ENCODE measurements at regions not wholly inside any gene's neighbourhood (a gene's known extent, or its start where the extent isn't known, plus 50 kb on each side); places are given as distances from the start of the nearest gene placed in this dataset.

DNA sequence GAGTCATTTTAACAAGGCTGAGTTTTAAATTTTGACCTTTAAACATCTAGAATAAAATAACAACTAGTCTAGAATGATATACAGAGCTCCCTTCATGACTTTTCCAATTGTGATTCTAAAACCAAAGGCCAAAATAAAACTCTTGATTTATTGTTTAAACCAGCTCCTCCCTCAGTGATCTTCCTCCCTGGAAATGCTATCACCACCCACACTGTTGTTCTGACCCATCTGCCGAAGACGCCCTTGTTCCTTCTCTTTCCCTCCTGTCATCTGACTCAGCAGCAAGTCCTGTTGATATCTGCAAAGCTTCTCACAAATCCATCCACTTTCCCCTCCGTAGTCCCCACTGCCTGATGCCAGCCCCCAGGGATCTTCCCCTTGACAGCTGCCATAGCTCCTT is 231.6 kb upstream of the DYNLRB2 start:
- in situ Hi-C loops (cut with HindIII; ENCODE audit: low sequenced_read_pairs), result no loop called here

DNA sequence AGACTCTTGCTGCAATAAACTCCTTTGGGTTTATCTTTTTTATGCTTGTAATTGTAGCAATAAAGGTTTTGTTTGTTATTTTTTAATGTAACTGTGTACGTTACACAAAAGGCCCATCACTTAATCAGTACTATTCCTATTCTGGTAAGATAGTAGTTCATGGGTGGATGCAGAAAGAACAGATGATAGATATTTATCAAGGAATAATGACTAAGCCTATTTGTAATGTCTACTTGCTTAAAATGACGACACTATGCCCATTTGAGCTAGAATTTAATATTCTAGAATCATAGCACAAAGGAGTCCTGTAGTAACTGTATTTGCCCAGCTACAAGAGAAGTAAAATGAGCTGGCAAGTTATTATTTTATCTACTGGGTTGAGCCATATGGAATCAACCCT is 235.4 kb upstream of the DYNLRB2 start:
- in situ Hi-C loops (cut with HindIII; ENCODE audit: low sequenced_read_pairs), result no loop called here

DNA sequence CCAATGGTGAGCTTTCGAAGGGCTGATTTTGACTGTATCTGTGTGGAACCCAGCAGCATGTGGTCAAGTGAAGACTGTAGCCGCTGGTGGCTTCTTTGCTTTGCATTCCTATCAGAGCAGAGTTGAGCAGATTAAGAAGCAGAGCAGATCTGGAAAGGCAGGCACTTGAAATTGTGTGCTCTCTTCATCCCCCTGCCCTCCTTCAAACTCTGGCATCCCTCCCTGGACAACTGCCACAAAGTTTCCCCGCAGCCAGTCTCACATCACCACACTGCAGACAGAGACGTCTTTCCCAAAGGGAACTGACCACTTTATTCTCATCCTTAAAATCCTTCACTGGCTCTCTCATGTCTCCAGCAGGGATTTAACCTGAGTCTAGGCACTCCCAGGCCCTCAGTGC is 237.1 kb upstream of the DYNLRB2 start:
- in situ Hi-C loops (cut with HindIII; ENCODE audit: low sequenced_read_pairs), result no loop called here

DNA sequence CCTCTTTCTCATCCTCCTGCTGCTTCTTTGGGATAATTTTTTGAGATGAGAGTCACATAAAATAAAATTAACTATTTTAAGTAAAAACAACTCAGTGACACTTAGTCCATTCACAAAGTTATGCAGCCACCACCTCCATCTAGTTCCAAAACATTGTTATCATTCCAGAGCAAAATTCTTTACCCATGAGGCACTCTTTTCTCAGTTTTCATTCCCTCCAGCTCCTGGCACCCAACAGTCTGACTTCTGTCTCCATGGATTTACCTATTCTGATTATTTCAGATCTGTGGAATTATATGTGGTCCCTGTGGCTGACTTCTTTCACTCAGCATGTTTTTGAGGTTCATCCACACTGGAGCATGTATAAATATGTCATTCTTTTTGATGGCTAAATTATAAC is 239.9 kb upstream of the DYNLRB2 start:
- in situ Hi-C loops (cut with HindIII; ENCODE audit: low sequenced_read_pairs), result no loop called here

DNA sequence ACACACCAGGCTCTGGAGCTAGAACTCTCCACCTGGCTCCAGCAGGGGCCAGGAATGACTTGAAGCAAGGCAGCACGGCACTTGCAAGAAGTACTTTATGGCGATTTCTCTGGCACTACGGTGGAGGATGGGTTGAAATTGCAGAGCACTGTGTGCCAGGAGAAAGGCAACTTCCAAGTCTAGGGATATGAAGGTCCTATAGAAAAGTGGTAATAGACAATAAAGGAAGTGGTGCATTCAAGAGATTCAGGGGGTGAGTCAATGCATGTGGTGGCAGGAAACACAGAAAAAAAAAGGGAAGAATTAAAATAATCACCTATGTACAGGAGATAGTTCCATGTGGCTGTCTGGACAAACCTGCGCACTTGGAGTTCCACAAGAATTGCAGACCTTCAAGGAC is 240.3 kb upstream of the DYNLRB2 start:
- in situ Hi-C loops (cut with HindIII; ENCODE audit: low sequenced_read_pairs), result no loop called here

DNA sequence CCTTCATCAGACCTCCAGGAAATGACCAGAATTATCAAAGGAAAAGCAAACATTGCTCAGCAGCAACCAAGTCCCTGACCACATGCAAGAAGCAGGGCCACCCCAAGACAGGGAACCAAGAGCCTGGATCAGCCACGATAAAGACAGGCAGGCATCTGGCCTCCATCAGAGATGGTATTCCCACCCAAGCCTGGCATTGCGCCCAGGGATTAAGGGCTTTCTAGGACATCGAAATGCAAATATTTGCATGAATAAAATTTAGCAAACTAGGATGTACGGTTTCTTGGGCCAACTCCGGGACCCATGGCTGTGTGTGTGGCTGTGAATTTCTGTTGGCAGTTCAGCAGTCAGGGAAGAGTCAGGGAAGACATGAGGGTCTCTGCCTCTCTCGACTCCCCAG is 241.4 kb upstream of the DYNLRB2 start:
- in situ Hi-C loops (cut with HindIII; ENCODE audit: low sequenced_read_pairs), result no loop called here

DNA sequence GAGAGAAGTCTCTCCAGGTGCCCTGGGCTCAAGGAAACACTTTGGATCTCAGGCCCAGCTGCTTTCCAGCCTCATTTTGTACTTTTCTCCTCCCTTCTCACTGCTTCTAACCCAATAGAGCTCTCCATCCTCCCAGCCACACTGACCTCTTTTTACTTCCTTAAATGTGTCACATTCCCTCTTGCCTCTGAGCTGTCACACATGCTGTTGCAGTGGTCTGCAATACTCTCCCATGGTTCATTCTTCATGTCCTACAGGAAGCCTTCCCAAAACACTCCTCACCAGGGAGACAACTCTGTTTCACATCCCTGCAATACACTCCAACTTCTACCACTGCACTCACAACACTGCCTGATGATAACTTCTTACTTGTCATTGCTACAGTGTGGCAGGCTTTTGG is 242.1 kb upstream of the DYNLRB2 start:
- in situ Hi-C loops (cut with HindIII; ENCODE audit: low sequenced_read_pairs), result no loop called here

DNA sequence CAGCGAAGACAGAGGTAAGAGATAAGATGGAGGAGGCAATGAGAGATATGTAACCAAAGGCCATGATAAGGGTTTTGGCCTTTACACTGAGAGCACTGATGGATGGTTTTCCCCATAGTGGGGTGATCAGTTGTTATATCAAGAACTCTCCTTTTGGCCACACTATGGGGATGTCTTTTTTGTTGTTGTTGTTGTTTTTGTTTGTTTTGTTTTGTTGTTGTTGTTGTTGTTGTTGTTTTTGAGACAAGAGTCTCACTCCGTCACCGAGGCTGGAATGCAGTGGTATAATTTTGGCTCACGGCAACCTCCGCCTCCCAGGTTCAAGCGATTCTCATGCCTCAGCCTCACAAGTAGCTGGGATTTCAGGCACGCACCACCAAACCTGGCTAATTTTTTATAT is 244.8 kb upstream of the DYNLRB2 start:
- in situ Hi-C loops (cut with HindIII; ENCODE audit: low sequenced_read_pairs), result no loop called here

DNA sequence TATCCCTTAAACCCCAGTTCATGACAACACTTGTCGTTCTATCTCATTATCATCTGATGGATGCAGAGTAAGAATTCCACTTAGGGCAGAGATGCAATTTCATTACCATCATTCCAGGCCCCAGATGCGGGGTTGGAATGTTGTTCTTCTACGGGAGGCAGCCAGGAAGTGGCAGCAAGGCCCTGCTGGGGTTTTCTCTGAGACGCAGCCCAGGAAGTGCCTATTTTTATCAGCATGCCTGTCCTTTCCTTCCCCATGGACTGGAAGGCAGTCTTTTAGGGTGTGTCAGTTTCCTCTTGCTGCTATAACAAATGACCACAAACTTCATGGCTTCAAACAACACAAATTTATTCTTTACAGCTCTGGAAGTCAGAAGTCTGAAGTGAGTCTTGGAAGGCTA is 246.6 kb upstream of the DYNLRB2 start:
- in situ Hi-C loops (cut with HindIII; ENCODE audit: low sequenced_read_pairs), result no loop called here

DNA sequence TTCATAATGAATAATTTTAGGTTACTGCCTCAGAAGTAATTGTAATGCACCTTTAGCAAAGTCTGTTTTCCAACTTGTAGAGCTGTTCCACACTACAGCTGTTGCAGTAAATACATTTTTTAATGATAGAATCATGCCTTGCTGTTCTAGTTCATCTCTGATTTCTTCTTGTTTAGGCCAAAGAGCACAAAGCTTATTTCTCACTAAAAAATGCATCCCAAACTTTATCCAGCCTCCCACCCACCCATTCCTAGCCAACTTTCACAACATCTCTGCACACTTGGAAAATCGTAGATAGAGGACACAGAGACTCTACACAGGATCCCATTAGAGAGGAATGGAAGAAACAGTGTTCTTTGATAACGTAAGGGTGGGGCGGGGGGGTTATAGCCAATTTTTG is 252.2 kb upstream of the DYNLRB2 start:
- in situ Hi-C loops (cut with HindIII; ENCODE audit: low sequenced_read_pairs), result no loop called here

DNA sequence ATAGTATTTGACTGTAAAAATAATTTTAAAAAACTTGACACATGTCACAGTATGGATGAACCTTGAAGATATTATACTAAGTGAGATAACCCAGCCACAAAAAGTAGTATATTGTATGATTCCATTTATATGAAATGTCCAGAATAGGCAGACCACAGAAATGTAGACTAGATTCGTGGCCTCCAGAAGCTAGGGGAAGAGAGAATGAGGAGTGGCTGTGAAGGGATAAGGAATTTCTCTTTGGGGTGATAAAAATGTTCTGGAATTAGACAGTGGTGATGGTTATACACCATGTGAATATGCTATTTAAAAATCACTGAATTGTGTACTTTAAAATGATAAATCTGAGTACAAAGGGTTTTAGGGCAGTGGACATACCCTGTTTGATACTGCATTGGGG is 253.1 kb upstream of the DYNLRB2 start:
- in situ Hi-C loops (cut with HindIII; ENCODE audit: low sequenced_read_pairs), result no loop called here

DNA sequence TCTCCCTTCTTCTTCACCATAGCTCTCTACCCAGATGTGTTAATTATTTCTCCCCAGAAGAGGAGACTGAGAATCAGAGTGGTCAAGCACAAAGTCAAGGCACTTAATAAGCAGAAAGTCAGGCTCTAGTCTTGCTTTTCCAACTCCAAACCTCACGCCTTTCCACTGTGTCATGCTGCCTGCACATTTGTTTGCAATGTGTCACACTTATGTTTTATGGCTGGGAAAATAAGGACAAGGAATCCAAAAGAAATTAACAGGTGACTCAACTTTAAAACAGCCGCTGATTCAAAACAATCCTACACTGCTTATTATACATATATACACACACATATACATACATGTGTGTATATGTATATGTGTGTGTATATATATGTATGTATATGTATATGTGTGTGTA is 255.7 kb upstream of the DYNLRB2 start:
- in situ Hi-C loops (cut with HindIII; ENCODE audit: low sequenced_read_pairs), result no loop called here

DNA sequence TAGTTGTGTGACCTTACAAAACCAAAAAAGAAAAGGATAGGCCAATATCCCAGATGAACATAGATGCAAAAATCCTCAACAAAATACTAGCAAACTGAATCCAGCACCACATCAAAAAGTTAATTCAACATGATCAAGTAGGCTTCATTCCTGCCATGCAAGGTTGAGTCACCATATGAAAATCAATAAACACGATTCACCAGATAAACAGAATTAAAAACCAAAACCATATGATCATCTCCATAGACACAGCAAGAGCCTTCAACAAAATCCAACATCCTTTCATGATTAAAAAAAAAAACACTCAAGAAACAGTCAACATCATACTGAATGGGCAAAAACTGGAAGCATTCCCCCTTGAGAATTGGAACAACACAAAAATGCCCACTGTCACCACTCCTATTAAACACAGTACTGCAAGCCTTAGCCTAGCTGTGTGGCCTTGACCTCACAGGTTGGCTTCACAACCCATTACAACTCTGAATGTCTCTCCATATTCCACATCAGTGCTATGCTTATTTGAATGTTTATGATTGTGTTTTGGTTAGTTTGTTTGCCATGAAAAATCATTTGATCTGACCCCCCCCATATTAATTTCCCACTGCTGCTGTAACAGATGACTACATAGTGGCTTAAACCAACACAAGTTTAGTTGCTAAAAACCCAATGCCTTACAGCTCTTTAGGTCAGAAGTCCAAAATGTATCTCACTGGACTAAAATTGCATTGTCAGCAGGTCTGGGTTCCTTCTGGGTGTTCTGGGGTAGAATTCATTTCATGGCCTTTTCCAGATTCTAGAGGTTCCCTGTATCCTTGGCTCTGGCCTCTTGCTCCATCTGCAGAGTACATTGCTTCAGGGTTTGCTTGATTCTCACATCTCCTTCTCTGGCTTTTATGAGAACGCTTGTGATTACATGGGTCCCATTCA is 257.1 kb upstream of the DYNLRB2 start:
- in situ Hi-C loops (cut with HindIII; ENCODE audit: low sequenced_read_pairs), result no loop called here

DNA sequence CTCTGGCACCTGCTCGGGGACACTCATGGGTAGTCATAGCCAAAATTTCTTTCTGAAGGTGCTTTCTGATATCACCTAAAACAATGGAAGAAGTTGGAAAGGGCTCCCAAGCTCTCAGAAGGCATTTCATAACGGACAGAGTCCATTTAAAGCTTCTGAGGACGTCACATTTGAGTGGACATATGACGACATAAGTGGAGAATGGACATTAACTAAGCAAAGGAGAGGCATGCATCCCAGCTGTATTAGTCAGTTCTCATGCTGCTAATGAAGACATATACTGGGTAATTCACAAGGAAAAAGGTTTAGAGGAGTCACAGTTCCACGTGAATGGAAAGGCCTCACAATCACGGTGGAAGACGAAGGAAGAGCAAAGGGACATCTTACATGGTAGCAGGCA is 260.2 kb upstream of the DYNLRB2 start:
- in situ Hi-C loops (cut with HindIII; ENCODE audit: low sequenced_read_pairs), result no loop called here

DNA sequence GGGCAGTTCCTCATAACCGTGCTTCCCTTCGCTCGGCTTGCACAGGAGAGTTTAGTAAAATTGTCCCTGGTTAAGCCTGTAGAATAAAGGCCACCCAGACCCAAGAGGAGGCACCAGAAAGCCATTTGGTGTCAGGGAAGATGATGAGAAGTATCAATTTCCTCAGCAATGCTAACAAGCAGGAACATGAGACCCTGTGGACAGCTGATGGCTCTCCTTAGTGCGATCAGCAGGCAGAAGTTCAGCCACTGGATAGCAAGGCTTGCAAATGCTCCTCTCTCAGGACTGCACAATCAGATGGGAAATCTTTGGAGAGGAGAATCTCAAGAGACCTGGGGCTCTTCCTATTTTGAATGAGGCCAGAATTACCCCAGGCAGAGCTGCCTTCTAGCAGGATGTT is 261.1 kb upstream of the DYNLRB2 start:
- in situ Hi-C loops (cut with HindIII; ENCODE audit: low sequenced_read_pairs), result no loop called here

DNA sequence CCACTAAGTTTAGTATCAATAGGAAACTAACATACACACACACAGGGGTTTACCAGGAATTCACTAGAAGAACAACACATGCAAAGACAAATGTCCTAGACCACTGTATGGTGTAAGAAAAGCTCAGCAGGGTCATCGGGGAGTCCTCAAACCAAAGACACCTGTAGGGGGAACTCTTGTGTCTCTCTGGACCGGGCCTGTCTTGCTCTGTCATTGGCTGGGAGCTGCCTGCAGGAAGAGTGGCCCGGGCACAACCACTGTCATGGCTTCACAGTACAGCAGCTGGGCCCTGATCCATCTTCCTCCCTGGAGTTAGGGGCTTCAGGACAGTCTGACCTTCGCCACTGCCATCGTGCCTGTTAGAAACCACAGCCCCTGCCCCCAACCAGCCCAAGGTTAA is 263.6 kb upstream of the DYNLRB2 start:
- in situ Hi-C loops (cut with HindIII; ENCODE audit: low sequenced_read_pairs), result no loop called here

DNA sequence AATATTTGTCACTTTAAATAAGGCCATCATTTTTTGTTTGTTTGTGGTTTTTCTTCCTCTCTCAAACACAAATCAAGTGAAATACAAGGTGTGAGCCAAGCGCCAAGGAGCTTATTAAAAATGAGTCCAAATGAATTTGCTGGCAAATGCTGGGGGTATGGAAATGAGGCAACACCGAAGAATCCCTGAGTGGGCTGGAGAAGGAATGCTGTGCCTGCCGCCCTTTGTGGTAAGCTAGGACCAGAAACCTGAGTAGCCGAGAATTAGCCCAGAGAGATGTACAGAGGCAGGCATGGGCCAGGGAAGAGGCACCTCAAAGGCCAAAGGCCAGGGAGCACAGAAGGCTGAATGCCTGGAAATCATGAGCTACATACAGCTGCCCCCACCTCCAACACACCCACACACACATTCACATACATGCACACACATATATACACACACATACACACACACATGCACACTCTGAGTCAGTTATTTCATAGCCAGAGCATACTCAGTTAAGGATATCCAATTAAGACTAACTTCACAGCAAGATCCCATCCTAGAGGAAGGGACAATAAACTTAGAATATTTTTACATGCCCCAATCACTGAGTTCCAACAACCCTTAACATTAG is 266.1 kb upstream of the DYNLRB2 start:
- in situ Hi-C loops (cut with HindIII; ENCODE audit: low sequenced_read_pairs), result no loop called here

DNA sequence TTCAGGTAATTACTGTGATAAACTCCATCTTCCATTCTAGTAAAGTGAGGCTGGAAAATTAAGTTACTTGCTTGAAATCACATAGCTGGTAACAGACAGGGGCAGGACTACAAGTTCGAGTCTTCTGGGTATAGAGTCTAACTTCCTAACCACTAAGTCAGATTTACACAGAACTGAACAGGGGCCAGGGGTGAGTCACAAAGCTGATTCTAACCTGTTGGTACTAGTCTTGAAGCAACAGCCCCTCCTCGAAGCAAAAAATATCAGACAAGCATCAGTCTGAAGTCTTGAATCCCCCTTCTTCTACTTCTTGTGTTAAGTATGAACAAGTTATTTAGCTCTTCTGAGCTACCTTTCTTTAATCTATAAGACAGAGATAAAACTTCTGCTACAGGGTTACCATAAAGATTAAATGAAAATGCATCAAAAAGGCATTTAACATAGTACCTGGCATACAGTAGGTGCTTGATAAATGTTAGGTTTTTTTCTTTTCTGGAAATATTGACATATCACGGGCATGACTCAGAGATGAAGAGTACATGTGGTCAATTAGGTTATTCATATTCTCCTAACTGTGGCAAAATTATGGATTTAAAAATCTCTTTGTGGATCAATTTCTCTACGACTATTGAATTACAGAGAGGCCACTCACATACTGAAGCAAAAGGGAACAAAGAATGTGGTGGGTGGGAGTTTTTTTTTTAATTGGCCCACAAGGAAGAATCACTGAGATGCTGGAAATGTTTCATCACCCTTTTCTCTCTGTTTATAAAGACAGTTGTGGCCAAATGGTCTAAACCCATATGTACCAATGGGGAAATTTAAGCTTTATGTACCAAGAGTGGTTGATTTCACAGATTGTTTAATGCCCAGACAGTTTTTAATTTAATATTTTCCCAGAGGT is 266.9 kb upstream of the DYNLRB2 start:
- in situ Hi-C loops (cut with HindIII; ENCODE audit: low sequenced_read_pairs), result no loop called here

DNA sequence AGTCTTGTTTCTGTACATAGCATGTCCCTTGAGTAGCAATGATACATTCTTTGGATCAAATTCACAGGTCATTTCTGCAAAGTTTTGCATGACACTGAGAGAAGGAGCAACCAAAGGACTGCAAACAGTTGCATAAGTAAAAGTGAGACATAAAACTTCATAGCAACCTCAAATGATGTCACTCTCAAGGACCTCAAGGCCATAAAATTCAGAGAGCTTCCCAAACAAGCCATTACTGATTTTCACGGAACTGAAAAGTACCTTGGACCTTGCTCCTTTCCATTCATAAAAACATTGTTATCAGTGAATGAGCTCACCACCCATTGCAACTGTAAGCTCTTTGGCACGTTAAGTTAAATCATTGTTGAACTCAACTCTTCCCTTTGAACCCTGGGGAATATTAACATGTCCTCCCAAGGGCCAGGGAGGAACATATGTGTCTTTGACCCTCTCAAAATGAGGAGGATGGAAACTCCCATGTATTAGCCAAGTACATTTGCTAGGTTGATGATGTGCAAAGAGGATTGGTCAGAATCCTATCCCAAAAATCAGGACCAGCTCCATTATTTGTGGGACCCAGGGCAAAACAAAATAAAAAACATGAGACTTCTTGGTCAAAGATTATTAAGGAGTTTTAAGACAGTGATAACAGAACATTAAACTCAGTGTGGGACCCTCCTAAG is 275.0 kb upstream of the DYNLRB2 start:
- in situ Hi-C loops (cut with HindIII; ENCODE audit: low sequenced_read_pairs), result no loop called here

DNA sequence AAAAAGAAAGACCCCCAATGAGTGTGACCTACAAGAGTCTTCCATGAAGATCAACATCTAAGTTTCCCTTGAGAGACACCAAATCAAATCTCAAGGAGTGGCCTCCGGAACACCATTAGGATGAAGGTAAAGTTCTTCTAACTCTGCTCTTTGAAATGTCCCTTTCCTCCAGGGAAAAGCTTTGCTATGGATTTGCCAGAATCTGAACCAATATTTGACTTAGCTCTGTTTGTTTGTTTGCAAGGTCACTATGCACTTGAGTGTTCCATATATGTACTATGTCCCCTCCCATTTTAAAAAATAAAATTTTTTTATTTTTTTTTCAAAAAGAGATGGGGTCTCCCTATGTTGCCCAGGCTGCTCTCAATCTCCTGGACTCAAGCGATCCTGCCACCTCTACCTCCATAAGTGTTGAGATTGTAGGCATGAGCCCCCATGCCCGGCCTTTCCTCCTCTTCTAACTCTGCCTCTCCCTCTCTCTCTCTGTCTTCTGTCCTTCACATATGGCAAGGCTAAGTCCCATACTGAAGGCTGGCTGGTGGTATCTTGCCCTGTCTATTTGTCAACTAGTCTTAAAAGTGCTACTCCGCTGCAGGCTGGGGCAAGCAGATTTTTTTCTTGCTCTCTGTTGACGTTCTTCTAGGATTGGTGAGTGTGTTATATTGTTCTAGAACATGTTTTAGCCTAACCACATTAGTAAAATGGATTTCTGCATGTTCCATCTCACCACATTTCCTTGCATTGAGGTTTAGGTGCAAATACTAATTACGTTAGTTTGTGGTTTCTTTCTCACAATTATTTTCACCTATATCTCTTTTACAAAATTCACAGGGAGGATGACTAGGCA is 276.7 kb upstream of the DYNLRB2 start:
- in situ Hi-C loops (cut with HindIII; ENCODE audit: low sequenced_read_pairs), result no loop called here
